GM19324 (cell line): ENCODE measurements at regions not wholly inside any gene's neighbourhood (a gene's known extent, or its start where the extent isn't known, plus 50 kb on each side); places are given as distances from the start of the nearest gene placed in this dataset.
"Not testable (repeated sequence)": the region's sequence is repeated elsewhere in the genome, so short reads cannot be mapped to it uniquely, and the experiment has no call there.

Source experiments
- ATAC-seq: cut with Tn5 transposase; IDR thresholded peaks from one replicate; pipeline ENCODE4 v1.9.1; 2021; ENCODE audit warnings: mild to moderate bottlenecking, moderate library complexity; ENCODE audit not compliant: unreplicated experiment, low FRiP score

DNA sequence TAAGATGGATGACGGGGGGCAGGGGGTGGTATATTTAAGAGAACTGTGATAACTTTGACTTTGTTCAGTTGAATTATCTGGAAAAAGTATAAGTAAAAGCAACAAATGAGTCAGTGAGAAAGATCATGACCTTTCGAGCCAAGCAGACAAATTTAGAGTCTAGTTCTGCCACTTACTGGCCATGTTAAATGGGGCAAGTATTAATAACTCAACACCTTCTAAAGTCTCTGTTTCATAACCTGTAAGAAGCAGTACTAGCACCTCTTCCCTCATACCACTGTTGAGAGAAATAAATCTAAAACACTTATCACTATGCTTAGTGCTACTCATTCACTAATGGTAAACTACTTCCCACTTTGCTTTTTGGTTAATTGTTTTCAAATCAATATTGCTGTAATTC is 604.4 kb upstream of the LRRN3 start:
- peak; percentile 82 for ATAC-seq

DNA sequence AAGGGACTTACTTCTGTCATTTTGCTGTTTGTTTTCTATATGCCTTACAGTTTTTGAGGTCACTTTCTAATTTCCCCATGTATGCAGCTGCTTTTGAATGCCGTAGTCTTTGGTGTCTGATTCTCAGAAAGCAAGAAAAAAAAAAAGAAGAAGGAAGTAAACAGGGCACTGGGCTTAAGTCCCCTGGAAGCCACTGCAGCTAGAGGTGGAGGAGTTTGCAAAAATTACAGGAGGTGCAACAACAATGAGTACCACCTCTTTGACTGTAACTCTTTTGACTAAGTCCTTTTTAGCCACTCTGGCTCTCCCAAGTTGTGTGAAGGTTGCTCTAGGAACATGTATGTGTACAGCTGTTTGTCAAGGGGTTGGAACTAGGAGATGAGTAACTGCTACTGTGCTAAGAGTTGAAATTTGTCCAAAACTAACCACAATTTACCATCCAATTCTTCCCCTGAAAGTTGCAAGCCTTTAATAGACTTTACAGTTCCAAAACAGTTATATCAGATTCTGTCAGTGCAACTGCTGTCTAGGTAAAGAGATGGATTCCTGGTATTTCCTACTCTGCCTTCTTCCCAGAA is 588.0 kb upstream of the LRRN3 start:
- ATAC-seq = peak; percentile 39

DNA sequence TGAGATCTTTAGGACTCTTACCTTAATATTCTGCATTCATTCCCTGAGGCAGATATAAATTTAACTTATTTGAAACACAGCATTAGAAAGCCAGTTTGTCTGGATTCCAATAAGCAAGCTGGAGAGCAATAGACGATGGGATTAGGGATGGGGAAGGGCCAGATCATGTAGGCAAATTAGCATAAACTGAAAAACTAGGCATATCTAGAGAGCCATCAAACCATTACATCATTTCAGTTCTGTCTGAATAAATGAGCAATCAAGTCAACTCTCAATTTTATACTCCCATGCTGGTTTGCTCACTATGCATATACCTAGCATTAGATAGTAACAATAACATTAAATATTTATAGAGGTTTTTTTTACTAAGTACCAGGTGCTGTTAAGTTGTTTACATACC is 583.6 kb upstream of the LRRN3 start:
- ATAC-seq = no peak

DNA sequence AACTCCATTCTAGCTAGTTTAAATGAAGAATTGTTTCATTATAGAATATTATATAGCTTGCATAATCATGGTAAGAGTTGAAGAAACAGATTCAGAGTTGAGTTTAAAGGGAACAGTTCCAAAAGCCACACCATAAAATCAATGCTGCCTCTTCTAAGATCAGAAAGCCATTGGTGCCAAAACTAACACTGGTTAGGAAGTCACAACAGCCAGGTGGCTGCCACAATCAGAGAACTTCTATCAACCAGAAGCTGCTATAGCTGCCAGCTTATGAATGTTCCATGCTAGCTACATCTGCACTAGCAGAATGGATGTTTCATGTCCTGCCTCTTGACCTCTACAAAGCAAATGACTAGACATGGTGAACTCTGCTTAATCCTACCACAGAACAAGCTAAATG is 583.1 kb upstream of the LRRN3 start:
- no peak for ATAC-seq

DNA sequence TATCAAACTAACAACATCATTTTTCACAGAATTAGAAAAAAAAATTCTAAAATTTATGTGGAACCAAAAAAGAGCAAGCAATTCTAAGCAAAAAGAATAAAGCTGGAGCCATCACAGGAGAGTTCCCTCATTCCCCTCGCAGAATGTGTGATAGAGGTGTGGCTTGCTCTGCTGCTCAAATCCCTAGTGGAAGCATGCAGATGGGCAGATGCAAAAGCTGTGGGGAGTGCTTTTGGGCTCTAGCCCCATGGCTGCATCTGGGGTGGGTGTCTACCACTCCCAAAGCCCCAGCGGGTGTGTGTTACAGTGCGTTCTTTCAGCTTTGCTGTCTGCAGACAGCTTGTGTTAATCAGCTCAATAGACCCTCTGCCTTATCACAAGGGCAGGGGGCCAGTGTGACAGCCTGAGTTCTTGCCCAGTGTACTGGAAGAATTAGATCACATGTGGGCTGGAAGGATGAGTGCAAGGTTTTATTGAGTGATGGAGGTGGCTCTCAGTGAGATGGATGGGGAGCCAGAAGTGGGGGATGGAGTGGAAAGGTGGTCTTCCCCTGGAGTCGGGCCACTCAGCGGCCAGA is 575.9 kb upstream of the LRRN3 start:
- ATAC-seq = not testable (repeated sequence)

DNA sequence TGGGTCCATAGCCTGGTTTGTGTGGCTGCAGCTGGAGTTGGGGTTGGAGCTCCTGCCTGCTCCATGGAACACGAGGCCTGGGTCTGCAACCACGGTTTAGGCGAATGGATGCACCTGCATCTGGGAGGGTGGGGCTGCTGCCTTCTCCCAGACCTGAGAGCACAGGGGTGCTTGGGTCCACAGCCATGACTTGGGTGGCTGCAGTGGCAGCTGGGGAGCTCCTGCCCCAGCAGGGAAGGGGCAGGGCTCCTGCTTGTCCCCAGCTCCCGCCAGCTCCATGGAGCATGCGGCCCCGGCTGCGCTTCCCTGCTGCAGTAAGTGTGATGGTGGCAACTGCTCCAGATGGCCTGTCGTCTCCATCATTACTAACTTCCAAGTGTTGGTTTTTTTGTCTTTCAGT is 571.1 kb upstream of the LRRN3 start:
- no peak for ATAC-seq

DNA sequence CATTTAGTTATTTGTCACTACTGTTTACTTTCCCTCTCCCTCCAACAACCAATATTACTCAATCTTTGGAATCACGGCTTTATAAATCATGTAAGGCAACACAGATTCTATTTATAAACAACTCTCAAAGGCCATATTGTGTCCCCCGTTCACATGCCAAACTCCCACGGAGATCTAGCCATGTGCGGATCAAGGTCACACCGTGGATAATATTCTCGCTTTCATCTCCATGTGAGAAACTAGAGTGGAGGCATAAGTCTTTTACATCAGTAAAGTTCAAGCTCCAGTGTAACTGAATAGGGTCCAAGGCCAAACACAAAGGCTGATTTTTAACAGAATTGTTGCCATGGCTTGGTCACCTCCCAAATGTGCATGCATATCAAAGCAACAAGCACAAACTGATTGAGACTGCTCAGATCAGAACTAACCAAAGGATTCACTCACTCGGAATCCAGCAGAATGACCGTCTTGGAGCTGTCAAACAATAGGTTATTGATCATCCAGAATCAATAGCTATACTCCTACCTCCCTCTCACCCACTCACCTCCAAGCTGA is 569.5 kb upstream of the LRRN3 start:
- ATAC-seq = no peak

DNA sequence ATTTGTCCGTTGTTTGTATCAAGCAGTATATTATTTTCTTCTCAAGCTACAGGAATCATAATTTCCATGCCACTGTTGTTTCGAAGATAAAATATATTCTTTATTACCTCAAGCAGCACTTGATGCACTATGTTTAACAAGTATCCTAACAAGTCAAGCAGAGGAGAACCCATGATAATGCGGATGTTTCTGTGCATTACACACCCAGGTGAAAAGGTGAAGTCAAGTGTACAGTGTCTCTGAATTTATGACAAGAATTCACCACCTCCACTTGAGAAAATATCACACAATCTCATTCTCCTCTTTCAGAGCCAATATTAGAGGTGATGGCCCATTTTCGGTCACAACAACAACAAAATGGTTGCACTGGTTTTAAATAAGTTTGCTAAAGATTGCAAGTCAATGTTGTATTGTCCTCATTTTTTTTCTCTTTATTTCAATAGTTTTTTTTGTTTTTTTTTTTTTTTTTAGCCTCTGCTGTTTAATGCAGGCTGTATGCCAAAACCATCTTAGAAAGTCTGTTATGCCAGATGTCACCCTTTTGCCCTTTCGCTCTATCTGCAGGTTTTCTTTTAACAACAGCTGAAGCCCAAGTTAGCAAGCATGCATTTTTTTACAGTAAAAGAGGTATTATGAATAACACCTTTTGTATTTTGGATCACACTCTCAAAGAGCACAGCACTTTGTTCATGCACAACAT is 568.7 kb upstream of the LRRN3 start:
- ATAC-seq = no peak

DNA sequence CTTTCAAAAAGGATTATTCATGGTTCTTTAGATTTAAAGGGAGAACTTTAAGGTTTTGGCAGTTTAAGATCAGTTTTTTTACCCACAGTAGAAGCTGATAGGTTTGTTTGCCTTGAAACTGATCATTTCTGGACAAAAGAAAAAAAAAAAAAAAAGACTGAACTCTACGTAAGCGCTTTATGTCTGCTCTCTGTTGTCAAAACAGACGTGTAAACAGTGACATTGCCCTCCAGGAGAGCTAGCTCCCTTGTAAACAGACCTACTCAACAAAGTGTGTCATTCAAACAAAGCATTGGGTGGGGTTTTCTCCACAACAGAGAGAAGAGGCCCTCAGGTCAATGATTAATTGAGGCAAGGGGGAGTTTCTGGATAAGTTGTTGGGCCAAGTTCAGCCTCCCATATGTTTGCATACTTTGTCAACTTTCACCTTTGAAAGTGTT is 568.1 kb upstream of the LRRN3 start:
- ATAC-seq = peak; percentile 69

DNA sequence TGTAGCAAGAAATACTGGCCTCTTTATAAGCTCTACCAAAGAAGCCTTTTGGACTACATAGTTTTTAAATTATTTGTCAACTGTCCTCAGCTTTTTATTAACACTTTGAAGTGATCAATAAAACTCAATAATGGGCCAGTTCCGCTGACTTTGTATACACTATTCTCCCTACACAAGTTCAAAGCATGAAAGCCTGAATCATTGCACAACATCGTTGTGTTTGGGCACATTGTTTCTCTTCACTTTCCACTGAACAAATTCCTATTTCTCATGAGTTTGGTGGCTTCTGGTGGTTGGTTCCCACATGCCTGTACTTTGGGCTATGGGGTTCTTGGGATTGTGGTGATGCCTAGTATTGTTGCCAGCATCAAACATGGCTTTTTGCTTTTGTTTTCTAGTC is 561.8 kb upstream of the LRRN3 start:
- ATAC-seq = no peak

DNA sequence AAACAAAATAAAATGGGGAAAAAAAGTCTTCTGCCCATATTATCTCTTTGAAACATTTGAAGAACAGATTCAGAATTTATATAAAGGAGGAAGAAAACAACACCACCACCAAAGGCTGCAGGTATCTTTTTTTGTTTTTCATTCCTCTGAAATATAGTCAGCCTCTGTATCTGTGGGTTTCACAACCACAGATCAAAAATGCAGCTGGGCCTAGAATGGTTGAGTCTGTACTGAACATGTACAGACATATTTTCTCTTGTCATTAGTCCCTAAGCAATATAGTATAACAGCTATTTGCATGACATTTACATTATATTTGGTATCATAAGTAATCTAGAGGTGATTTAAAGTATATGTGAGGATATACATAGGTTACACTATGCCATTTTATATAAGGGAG is 559.7 kb upstream of the LRRN3 start:
- no peak for ATAC-seq

DNA sequence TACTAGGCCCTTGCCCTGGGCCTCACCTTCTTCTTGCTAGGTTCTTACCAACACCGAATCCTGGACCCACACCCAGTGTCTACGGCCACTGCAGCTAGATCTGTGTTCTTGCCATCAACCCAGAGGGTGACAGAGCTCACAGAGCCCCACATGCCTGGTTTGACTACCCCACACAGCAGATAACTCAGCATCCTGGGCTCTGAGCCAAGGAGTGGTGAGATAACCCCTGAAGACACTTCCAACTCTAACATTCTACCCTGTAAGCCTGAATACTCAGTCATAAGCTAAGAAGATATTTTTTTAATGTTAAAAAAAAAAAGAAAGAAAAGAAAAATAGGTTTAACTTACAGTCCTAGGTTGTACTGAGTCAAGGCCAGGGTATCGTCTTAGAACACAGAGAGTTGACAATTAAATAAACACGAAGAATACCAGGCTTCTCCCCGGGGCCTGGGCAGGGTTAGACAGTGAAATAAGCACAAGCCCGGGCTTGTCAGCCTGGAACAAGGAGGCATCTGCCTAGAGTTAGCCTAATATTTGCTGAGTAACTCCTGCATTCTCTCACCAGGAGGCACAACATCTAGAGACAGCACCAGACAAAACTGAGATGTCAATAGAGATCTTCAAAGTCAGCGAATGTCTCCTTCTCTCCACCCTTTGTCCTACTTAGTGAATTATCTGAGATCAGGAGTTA is 556.5 kb upstream of the LRRN3 start:
- no peak for ATAC-seq

DNA sequence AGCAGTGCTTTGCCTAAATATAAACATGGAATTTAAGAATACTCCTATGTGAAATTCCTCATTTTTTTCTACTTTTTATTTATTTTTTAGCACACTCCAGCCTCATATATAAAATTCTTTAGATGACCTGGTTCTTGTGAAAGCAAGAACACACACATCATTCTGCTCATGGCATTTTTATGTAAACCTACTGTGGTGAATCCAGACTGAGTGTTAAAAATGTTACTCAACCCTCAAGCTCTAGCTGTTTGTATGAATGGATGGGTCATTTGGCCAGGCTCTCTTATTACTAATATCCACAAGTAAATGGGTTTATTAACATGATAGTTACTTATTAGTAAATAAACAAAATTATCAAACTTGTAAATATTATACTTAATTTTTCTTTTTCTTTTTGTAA is 551.7 kb upstream of the LRRN3 start:
- no peak for ATAC-seq

DNA sequence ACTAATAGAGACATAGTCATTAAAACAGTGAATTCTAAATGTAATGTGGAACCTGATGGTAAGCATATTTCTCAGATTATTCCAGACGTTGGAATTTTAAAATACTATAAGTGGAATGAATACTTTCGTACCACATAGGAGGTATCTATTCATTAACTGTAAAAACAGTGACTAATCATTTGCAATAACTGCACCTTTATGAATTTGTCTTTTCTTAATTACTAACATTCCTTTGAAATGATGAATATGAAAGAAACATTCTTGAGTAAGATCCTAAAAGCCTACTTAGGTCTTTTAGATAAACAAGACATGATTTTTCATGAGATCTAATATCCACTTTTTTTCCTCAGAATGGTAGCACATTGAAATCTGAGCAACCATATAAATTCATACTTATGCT is 549.0 kb upstream of the LRRN3 start:
- no peak for ATAC-seq

DNA sequence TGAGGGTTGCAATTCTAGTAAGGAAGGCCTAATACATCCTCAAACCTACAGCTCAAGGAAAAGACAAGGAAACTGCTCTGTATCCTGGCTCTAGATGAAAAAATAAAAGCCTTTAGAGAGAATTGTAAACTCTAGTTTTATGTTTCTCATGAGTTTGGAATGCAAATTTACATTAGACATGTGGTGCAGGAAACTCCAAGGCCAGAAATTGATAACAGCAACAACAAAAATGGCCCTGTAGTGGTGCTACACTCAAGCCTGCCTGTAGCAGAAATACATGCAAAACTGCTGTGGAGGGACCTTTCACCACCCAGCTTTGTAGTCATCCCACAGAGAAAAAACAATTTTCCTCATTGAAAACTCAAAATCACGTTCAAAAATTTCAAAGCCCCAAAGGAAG is 546.7 kb upstream of the LRRN3 start:
- ATAC-seq = no peak

DNA sequence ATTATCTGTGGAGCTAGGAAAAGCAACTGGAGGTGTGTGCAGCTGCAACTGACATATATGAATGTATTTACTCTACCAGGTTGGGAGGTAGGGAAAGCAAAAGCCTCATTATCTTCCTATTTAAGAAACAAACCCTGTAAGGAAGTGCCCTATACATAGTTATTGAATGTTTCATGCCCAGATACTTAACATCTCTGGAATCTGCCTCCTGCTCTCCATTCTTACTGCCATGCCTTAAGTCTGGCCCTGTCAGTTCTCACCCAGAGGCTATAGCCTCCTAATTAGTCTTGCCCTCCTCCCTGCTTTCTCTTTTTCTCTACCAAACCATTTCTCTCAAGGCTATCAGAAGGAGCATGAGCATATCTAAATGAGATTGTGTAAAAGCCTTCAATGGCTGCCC is 542.6 kb upstream of the LRRN3 start:
- no peak for ATAC-seq

DNA sequence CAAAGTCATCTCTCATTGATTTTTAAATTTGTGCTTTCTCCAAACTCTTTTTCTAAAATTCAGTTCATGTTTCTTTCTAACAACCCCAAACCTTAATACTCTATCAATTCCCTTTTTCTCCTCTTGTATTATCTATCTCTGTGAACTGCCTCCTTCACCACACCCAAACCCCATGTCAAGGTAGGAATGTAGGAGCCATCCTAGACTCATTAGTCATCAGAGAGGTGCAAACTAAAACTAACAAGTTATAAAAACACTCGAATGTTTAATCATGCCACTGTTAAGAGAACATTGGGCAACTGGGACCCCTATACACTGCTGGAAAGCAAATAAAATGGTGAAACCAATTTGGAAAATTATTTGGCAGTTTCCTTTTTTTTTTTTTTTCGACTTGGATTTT is 533.8 kb upstream of the LRRN3 start:
- ATAC-seq = no peak

DNA sequence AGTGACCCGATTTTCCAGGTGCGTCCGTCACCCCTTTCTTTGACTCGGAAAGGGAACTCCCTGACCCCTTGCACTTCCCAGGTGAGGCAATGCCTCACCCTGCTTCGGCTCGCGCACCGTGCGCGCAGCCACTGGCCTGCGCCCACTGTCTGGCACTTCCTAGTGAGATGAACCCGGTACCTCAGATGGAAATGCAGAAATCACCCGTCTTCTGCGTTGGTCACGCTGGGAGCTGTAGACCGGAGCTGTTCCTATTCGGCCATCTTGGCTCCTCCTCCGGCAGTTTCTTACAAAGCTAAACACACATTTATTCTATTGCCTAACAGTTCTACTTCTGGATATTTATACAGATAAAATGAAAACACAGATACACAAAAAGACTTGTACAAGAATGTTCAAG is 527.6 kb upstream of the LRRN3 start:
- ATAC-seq = not testable (repeated sequence)

DNA sequence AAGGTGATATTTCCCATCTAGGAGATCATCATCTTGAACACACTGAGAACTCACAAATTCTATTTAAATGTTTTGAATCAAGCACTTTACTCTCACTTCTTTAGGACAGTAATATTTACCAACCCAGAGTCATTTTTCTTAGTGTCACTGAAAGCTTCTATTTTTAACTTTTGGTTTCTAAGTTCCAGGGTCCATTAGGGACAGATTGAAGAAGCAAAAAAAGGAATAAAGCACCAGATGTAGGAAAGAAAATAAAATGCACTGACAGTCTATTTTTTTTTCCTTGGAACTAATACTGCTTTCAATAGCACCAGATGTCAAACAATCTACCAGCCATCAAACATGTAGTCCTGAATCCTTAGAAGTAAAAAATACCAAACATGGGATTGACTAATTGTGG is 526.7 kb upstream of the LRRN3 start:
- no peak for ATAC-seq

DNA sequence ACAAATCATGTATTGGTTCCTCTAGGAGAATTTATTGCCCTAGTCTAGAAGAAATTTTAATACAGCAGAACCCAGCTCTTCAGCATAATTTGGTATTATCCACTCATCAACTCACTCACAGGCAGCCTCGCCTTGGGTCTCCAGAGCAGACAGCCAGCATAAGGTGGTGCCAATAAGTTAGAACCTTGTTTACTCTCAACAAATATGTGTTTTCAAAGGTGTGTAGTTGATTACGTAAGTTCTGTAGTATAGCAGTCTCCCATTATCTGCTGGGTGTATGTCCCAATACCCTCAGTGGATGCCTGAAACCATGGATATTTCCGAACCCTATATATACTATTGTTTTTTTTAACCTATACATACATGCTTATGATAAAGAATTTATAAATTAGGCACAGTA is 522.5 kb upstream of the LRRN3 start:
- no peak for ATAC-seq

DNA sequence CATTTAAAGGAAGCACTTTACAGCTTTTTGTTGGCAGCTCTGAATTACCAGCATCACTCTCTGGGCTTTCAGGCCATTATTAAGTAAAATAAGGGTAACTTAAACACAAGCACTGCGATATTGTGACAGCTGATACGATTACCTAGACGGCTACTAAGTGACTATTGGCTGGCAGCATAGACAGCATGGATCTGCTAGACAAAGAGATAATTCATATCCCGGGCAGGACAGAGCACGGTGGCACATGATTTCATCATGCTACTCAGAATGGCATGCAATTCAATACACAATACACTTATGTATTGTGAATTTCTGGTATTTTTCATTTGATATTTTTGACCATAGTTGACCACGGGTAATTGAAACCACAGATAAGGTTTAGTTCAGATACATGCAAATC is 522.0 kb upstream of the LRRN3 start:
- ATAC-seq = no peak
